ENCODE measurements at regions not wholly inside any gene's neighbourhood (a gene's known extent, or its start where the extent isn't known, plus 50 kb on each side); places are given as distances from the start of the nearest gene placed in this dataset.
A peak's percentile ranks its signal among the peaks of the same experiment; 100 is the strongest.

- intact Hi-C loops (cut with micrococcal nuclease) = loop anchor here (5.0 to 10.0 kb wide), 3 partner anchors 175 to 855 kb away; no protein-coding TSS in a partner anchor
- peaks cover 6% of the 10 kb centered on the region for H3K27me3 Mint-ChIP-seq
- POLR2A ChIA-PET = no interaction called here
- ATAC-seq (no peak), DNase-seq (peak; percentile 36)
- H3K36me3 Mint-ChIP-seq (ENCODE audit: low read depth) = no peaks in the 10 kb centered on the region
- TF ChIP-seq CTCF (IDR thresholded peaks at IDR 0.05) = peak; percentile 56
- no peak overlapping the region for H3K4me3 Mint-ChIP-seq
- no peaks in the 10 kb centered on the region for H3K9me3 Mint-ChIP-seq
- no peak overlapping the region for H3K27ac Mint-ChIP-seq
- H3K4me1 Mint-ChIP-seq (ENCODE audit: low read depth) = no peaks in the 10 kb centered on the region
- CTCF ChIA-PET = no interaction called here
Observed at GRCh38 chr11:11789735-11790369, 51.9 kb upstream of the USP47 start.

DNA sequence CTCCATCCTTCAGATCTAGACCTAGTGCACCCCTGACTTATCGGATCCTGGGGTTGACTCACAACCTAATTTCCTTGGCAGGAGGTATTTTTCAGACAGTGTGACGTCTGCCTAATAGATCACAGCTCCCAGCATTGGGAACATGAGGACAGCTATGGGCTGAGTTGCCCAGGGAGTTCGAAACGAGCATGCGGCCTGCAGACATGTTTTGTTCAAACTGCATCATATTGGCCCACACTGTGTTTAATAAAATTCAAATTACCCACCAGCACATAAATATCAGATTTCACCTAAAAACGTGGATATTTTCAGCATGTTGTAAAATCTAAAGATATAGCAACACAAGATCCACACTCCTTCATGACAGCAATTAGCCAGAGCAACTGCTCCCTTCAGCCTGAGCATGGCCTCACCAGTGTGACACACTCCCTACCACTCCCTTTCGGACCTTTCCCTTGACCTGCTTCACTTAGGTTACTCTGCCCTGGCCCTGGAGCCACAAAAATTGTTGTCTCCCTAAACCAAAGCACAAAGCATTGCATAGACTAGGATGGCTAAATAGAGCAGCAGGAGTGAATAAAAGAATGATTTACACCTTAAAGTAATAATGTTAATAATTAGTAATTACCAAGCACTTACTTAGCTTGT, 53.6 kb upstream of the USP47 start:
- CTCF ChIA-PET = interaction anchor here (0.7 to 2.7 kb wide), 30 partner anchors 11 to 1017 kb away, joined by 3 to 63 read pairs (median 4); no protein-coding TSS in a partner anchor
- H3K4me1 Mint-ChIP-seq (ENCODE audit: low read depth) = no peaks in the 10 kb centered on the region

GRCh38 chr11:11787305-11788062, 54.3 kb upstream of the USP47 start:
- Mint-ChIP-seq H3K4me3 (no peak overlapping the region), H3K4me1 (ENCODE audit: low read depth) (no peaks in the 10 kb centered on the region), H3K9me3 (no peaks in the 10 kb centered on the region), H3K27ac (no peak overlapping the region), H3K27me3 (no peaks in the 10 kb centered on the region), H3K36me3 (ENCODE audit: low read depth) (no peaks in the 10 kb centered on the region)
- ATAC-seq (peak; percentile 82), DNase-seq (peak; percentile 76)
- ChIA-PET POLR2A (no interaction called here), CTCF (interaction anchor here (0.7 to 2.7 kb wide), 39 partner anchors 10 to 1016 kb away, joined by 3 to 63 read pairs (median 4); no protein-coding TSS in a partner anchor)
- TF ChIP-seq CTCF (IDR thresholded peaks at IDR 0.05) = peak; percentile 92
- intact Hi-C loops (cut with micrococcal nuclease) = loop anchor here (5.0 to 10.0 kb wide), 2 partner anchors 760 to 853 kb away; no protein-coding TSS in a partner anchor

More for the DNA sequence above, 53.6 kb upstream of the USP47 start:
- TF ChIP-seq CTCF (IDR thresholded peaks at IDR 0.05) = peak; percentile 17
- intact Hi-C loops (cut with micrococcal nuclease) = loop anchor here (5.0 to 10.0 kb wide), 2 partner anchors 761 to 853 kb away; no protein-coding TSS in a partner anchor
- no peaks in the 10 kb centered on the region for H3K9me3 Mint-ChIP-seq
- H3K36me3 Mint-ChIP-seq (ENCODE audit: low read depth) = no peaks in the 10 kb centered on the region
- H3K27ac Mint-ChIP-seq = no peak overlapping the region
- peak; percentile 24 for ATAC-seq
- H3K4me3 Mint-ChIP-seq = no peak overlapping the region
- no peak for DNase-seq
- peaks cover 2% of the 10 kb centered on the region for H3K27me3 Mint-ChIP-seq
- POLR2A ChIA-PET = interaction anchor here (1.2 kb wide), 1 partner anchor 69 kb away, joined by 3 read pairs; no protein-coding TSS in a partner anchor

DNA sequence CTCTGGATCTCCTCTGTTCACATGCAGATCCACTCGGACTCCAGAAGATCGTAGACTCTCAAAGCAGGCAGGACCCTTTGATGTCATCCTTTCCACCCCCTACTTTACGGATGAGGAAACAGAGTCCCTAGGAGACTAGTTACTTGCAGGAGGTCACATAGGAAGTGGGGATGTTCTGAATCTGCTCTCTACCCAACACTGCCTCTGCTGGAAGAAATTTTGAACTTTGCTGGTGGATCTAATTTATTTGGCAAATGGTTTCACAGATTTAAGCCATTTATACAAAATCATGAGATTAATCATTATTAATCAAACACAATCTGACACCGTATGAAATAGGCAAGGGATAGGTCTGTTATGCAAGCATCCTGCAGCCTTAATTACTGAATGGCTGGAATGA, 55.0 kb upstream of the USP47 start:
- ChIA-PET POLR2A (no interaction called here), CTCF (interaction anchor here (0.7 to 2.7 kb wide), 26 partner anchors 10 to 1015 kb away, joined by 3 to 63 read pairs (median 4); no protein-coding TSS in a partner anchor)
- Mint-ChIP-seq H3K27ac (no peak overlapping the region), H3K4me3 (no peak overlapping the region), H3K27me3 (no peaks in the 10 kb centered on the region), H3K9me3 (no peaks in the 10 kb centered on the region), H3K4me1 (ENCODE audit: low read depth) (no peaks in the 10 kb centered on the region), H3K36me3 (ENCODE audit: low read depth) (no peaks in the 10 kb centered on the region)
- ATAC-seq (no peak), DNase-seq (no peak)
- intact Hi-C loops (cut with micrococcal nuclease) = loop anchor here (5.0 to 10.0 kb wide), 2 partner anchors 759 to 852 kb away; no protein-coding TSS in a partner anchor
- no peak for TF ChIP-seq CTCF (IDR thresholded peaks at IDR 0.05)

All from activated CD8-positive, alpha-beta T cell treated with anti-CD3 and anti-CD28 coated beads for 36 hours (primary cell).